ENCODE measurements at regions not wholly inside any gene's neighbourhood (a gene's known extent, or its start where the extent isn't known, plus 50 kb on each side); places are given as distances from the start of the nearest gene placed in this dataset.

GRCh38 chr10:6309816-6310215 is 107.1 kb downstream of the PFKFB3 start (continued):
- TF ChIP-seq ZNF664 (tag by site-specific recombination; IDR thresholded peaks at IDR 0.05) (no peak), ZNF830 (tag by site-specific recombination; IDR thresholded peaks at IDR 0.05; ENCODE audit: low read depth) (no peak), ZNF37A (tag by site-specific recombination; IDR thresholded peaks at IDR 0.05) (no peak)

- no peaks in the 10 kb centered on the region for H3K36me3 ChIP-seq (ENCODE audit: control insufficient read depth in 2 of 2, insufficient read depth in 1 of 2, low read length in 2 of 2)
- TF ChIP-seq, protein P1, sequence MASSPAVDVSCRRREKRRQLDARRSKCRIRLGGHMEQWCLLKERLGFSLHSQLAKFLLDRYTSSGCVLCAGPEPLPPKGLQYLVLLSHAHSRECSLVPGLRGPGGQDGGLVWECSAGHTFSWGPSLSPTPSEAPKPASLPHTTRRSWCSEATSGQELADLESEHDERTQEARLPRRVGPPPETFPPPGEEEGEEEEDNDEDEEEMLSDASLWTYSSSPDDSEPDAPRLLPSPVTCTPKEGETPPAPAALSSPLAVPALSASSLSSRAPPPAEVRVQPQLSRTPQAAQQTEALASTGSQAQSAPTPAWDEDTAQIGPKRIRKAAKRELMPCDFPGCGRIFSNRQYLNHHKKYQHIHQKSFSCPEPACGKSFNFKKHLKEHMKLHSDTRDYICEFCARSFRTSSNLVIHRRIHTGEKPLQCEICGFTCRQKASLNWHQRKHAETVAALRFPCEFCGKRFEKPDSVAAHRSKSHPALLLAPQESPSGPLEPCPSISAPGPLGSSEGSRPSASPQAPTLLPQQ (tag by site-specific recombination; IDR thresholded peaks at IDR 0.05) = no peak
- TF ChIP-seq, protein P2, sequence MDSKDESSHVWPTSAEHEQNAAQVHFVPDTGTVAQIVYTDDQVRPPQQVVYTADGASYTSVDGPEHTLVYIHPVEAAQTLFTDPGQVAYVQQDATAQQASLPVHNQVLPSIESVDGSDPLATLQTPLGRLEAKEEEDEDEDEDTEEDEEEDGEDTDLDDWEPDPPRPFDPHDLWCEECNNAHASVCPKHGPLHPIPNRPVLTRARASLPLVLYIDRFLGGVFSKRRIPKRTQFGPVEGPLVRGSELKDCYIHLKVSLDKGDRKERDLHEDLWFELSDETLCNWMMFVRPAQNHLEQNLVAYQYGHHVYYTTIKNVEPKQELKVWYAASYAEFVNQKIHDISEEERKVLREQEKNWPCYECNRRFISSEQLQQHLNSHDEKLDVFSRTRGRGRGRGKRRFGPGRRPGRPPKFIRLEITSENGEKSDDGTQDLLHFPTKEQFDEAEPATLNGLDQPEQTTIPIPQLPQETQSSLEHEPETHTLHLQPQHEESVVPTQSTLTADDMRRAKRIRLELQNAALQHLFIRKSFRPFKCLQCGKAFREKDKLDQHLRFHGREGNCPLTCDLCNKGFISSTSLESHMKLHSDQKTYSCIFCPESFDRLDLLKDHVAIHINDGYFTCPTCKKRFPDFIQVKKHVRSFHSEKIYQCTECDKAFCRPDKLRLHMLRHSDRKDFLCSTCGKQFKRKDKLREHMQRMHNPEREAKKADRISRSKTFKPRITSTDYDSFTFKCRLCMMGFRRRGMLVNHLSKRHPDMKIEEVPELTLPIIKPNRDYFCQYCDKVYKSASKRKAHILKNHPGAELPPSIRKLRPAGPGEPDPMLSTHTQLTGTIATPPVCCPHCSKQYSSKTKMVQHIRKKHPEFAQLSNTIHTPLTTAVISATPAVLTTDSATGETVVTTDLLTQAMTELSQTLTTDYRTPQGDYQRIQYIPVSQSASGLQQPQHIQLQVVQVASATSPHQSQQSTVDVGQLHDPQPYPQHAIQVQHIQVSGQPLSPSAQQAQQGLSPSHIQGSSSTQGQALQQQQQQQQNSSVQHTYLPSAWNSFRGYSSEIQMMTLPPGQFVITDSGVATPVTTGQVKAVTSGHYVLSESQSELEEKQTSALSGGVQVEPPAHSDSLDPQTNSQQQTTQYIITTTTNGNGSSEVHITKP (tag by site-specific recombination; IDR thresholded peaks at IDR 0.05) = no peak
- no peak for TF ChIP-seq ZNF610 (tag by site-specific recombination; IDR thresholded peaks at IDR 0.05; ENCODE audit: borderline replicate concordance)
- TF ChIP-seq SP7 (tag by site-specific recombination; IDR thresholded peaks at IDR 0.05) = no peak
- TF ChIP-seq ZNF140 (tag by site-specific recombination; IDR thresholded peaks at IDR 0.05) = no peak
- TF ChIP-seq, protein P3, sequence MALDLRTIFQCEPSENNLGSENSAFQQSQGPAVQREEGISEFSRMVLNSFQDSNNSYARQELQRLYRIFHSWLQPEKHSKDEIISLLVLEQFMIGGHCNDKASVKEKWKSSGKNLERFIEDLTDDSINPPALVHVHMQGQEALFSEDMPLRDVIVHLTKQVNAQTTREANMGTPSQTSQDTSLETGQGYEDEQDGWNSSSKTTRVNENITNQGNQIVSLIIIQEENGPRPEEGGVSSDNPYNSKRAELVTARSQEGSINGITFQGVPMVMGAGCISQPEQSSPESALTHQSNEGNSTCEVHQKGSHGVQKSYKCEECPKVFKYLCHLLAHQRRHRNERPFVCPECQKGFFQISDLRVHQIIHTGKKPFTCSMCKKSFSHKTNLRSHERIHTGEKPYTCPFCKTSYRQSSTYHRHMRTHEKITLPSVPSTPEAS (tag by site-specific recombination; IDR thresholded peaks at IDR 0.05) = no peak
- no peak for TF ChIP-seq PRDM1 (tag by site-specific recombination; IDR thresholded peaks at IDR 0.05)
- no peak for TF ChIP-seq ZNF626 (tag by site-specific recombination; IDR thresholded peaks at IDR 0.05)
- no peak for TF ChIP-seq ZEB2 (tag by site-specific recombination; IDR thresholded peaks at IDR 0.05)
- no peak for TF ChIP-seq SETDB1 (IDR thresholded peaks at IDR 0.05; ENCODE audit: insufficient read length, low read length)
- TF ChIP-seq ZIC2 (tag by site-specific recombination; IDR thresholded peaks at IDR 0.05) = no peak
- no peak for TF ChIP-seq ZNF354C (tag by site-specific recombination; IDR thresholded peaks at IDR 0.05; ENCODE audit: borderline replicate concordance, low read depth)
- no peak for TF ChIP-seq ZNF239 (tag by site-specific recombination; IDR thresholded peaks at IDR 0.05)
- no peak for TF ChIP-seq KLF1 (tag by site-specific recombination; IDR thresholded peaks at IDR 0.05)
- TF ChIP-seq ZNF10 (tag by site-specific recombination; IDR thresholded peaks at IDR 0.05) = no peak
- TF ChIP-seq KLF7 (tag by site-specific recombination; IDR thresholded peaks at IDR 0.05; ENCODE audit: borderline replicate concordance) = no peak
- CTCF ChIA-PET = no interaction called here
- no peak overlapping the region for H3K4me3 ChIP-seq (ENCODE audit: low read depth, low read length)
- POLR2A ChIA-PET = no interaction called here
- H3K9me3 ChIP-seq (ENCODE audit: control insufficient read depth, insufficient read depth, low read depth, low read length) = no peaks in the 10 kb centered on the region
- no peaks in the 10 kb centered on the region for H3K4me1 ChIP-seq (ENCODE audit: control insufficient read depth, insufficient read depth, low read length)
- H3K27ac ChIP-seq (ENCODE audit: extremely low read depth, low read depth, low read length) = no peak overlapping the region
These were observed 108.2 kb downstream of the PFKFB3 start for GRCh38 chr10:6310977-6311376.

Data from HEK293 (cell line).